Gastrocnemius medialis (tissue), 4 donors: ENCODE measurements at regions not wholly inside any gene's neighbourhood (a gene's known extent, or its start where the extent isn't known, plus 50 kb on each side); places are given as distances from the start of the nearest gene placed in this dataset.

Source experiments
- ATAC-seq, 2 donors: fragments of 150-250 bp; one replicate each; pipeline ENCODE4 v1.9.1; 2016
- DNase-seq, 2 donors: peaks; one replicate each; pipeline ENCODE4 v3.0.0-alpha.2; 2019
- H3K27ac ChIP-seq, 4 donors: fragments of 200-600 bp; sonication (generic); 1 replicate in 1 of 4; 2 replicates in 3 of 4; pipeline ENCODE4 v1.5.1; 2016 to 2018; ENCODE audit warnings: mild to moderate bottlenecking in 2 of 4, moderate library complexity in 1 of 4
- H3K27me3 ChIP-seq, 3 donors: fragments of 200-600 bp; sonication (generic) in 2 of 3; 1 replicate in 1 of 3; 2 replicates in 2 of 3; pipeline versions ENCODE4 v1.5.1 to v1.6.0; 2016 to 2019; ENCODE audit warnings: mild to moderate bottlenecking in 1 of 3, moderate library complexity in 1 of 3
- H3K36me3 ChIP-seq, 2 donors: fragments of 200-600 bp; sonication (generic) in 1 of 2; one replicate each; pipeline ENCODE4 v1.5.1; 2017 to 2018
- H3K4me1 ChIP-seq, 2 donors: fragments of 200-600 bp; sonication (generic) in 1 of 2; one replicate each; pipeline ENCODE4 v1.5.1; 2016 to 2017; ENCODE audit warnings: mild to moderate bottlenecking in 2 of 2
- H3K4me3 ChIP-seq, 4 donors: fragments of 200-600 bp; sonication (generic) in 3 of 4; 1 replicate in 1 of 4; 2 replicates in 3 of 4; pipeline ENCODE4 v1.5.1; 2016 to 2019; ENCODE audit warnings: mild to moderate bottlenecking in 2 of 4
- H3K9me3 ChIP-seq, 3 donors: fragments of 200-600 bp; sonication (generic) in 2 of 3; 1 replicate in 1 of 3; 2 replicates in 2 of 3; pipeline ENCODE4 v1.5.1; 2016 to 2019
- CTCF ChIP-seq, 5 experiments: fragments of 450-650 bp in 3 of 5; fragments of 200-600 bp in 2 of 5; sonication (generic) in 2 of 5; IDR thresholded peaks in 4 of 5; conservative IDR thresholded peaks in 1 of 5; 1 replicate in 4 of 5; 2 replicates in 1 of 5; pipeline ENCODE4 v1.5.1; 2016 to 2019; ENCODE audit warnings: antibody characterized with exemption in 5 of 5, mild to moderate bottlenecking in 3 of 5, moderate library complexity in 3 of 5
- POLR2A ChIP-seq, 2 donors: fragments of 450-650 bp; IDR thresholded peaks; one replicate each; pipeline ENCODE4 v1.6.1; 2017; ENCODE audit warnings: antibody characterized with exemption in 2 of 2, mild to moderate bottlenecking in 2 of 2, moderate library complexity in 2 of 2
- in situ Hi-C, 4 donors: fragments of 200-750 bp; cut with MboI; loops; one replicate each; pipeline versions ENCODE4 v1.15.0 to v1.8.0; 2017; ENCODE audit warnings: low sequenced_read_pairs in 4 of 4
- intact Hi-C: fragments of 100-400 bp; cut with DNase I; formaldehyde crosslinking; loops from one replicate; pipeline ENCODE4 v1.15.1; 2023; ENCODE audit warnings: low total_unique reads

GRCh38 chr4:165548702-165549101, 169.9 kb downstream of the CPE start:
- ATAC-seq = no peak
- Histone ChIP-seq H3K4me1 (no peaks in the 10 kb centered on the region), H3K27me3 (no peaks in the 10 kb centered on the region), H3K27ac (no peak overlapping the region), H3K4me3 (no peak overlapping the region), H3K36me3 (no peaks in the 10 kb centered on the region), H3K9me3 (no peaks in the 10 kb centered on the region)
- no peak for TF ChIP-seq CTCF (IDR thresholded peaks at IDR 0.05 in 4 of 5, conservative IDR thresholded peaks at IDR 0.05 in 1 of 5)
- no peak for TF ChIP-seq POLR2A (IDR thresholded peaks at IDR 0.05)
- intact Hi-C loops = no loop called here
- no peak for DNase-seq
- in situ Hi-C loops = no loop called here

GRCh38 chr4:165553221-165553810, 174.5 kb downstream of the CPE start:
- TF ChIP-seq POLR2A (IDR thresholded peaks at IDR 0.05) = no peak
- TF ChIP-seq CTCF (IDR thresholded peaks at IDR 0.05 in 4 of 5, conservative IDR thresholded peaks at IDR 0.05 in 1 of 5) = no peak
- in situ Hi-C loops = no loop called here
- DNase-seq = no peak
- Histone ChIP-seq H3K27ac (no peak overlapping the region), H3K4me3 (no peak overlapping the region), H3K27me3 (no peaks in the 10 kb centered on the region), H3K36me3 (no peaks in the 10 kb centered on the region), H3K4me1 (no peaks in the 10 kb centered on the region), H3K9me3 (no peaks in the 10 kb centered on the region)
- ATAC-seq = no peak
- intact Hi-C loops = no loop called here

GRCh38 chr4:165555302-165555701, 176.5 kb downstream of the CPE start:
- intact Hi-C loops = no loop called here
- no peaks in the 10 kb centered on the region for H3K27me3 ChIP-seq
- ATAC-seq = no peak
- no peaks in the 10 kb centered on the region for H3K9me3 ChIP-seq
- H3K27ac ChIP-seq = no peak overlapping the region
- in situ Hi-C loops = no loop called here
- H3K4me3 ChIP-seq = no peak overlapping the region
- H3K36me3 ChIP-seq = no peaks in the 10 kb centered on the region
- TF ChIP-seq POLR2A (IDR thresholded peaks at IDR 0.05) (no peak), CTCF (IDR thresholded peaks at IDR 0.05 in 4 of 5, conservative IDR thresholded peaks at IDR 0.05 in 1 of 5) (no peak)
- DNase-seq = no peak
- no peaks in the 10 kb centered on the region for H3K4me1 ChIP-seq

- Histone ChIP-seq H3K4me1 (no peaks in the 10 kb centered on the region), H3K27ac (no peak overlapping the region), H3K27me3 (no peaks in the 10 kb centered on the region), H3K9me3 (no peaks in the 10 kb centered on the region), H3K4me3 (no peak overlapping the region), H3K36me3 (no peaks in the 10 kb centered on the region)
- TF ChIP-seq CTCF (IDR thresholded peaks at IDR 0.05 in 4 of 5, conservative IDR thresholded peaks at IDR 0.05 in 1 of 5) (no peak), POLR2A (IDR thresholded peaks at IDR 0.05) (no peak)
- intact Hi-C loops (no loop called here), in situ Hi-C loops (no loop called here)
- DNase-seq = no peak
- ATAC-seq = no peak
Measured at GRCh38 chr4:165556383-165556782, 177.6 kb downstream of the CPE start.

- Histone ChIP-seq H3K9me3 (no peaks in the 10 kb centered on the region), H3K4me3 (no peak overlapping the region), H3K36me3 (no peaks in the 10 kb centered on the region), H3K27me3 (no peaks in the 10 kb centered on the region), H3K27ac (no peak overlapping the region), H3K4me1 (no peaks in the 10 kb centered on the region)
- intact Hi-C loops = no loop called here
- DNase-seq (no peak), ATAC-seq (no peak)
- no peak for TF ChIP-seq POLR2A (IDR thresholded peaks at IDR 0.05)
- no peak for TF ChIP-seq CTCF (IDR thresholded peaks at IDR 0.05 in 4 of 5, conservative IDR thresholded peaks at IDR 0.05 in 1 of 5)
- in situ Hi-C loops = no loop called here
Measured at GRCh38 chr4:165560941-165561340, 182.1 kb downstream of the CPE start.
